Right hindlimb (tissue), 1 donor: ENCODE measurements at regions not wholly inside any gene's neighbourhood (a gene's known extent, or its start where the extent isn't known, plus 50 kb on each side); places are given as distances from the start of the nearest gene placed in this dataset.

ENCODE experiments used
- DNase-seq: peaks from one replicate; pipeline ENCODE4 v3.0.0-alpha.2; 2018

GRCh38 chr7:22909917-22910316 lies 87.3 kb upstream of the TOMM7 start:
- DNase-seq = no peak

GRCh38 chr7:22907805-22908204 lies 85.2 kb upstream of the TOMM7 start:
- no peak for DNase-seq

- DNase-seq = no peak
Observed at GRCh38 chr7:22900784-22901183, 78.1 kb upstream of the TOMM7 start.

GRCh38 chr7:22900101-22900500 lies 77.5 kb upstream of the TOMM7 start:
- no peak for DNase-seq

GRCh38 chr7:22896917-22897316 lies 74.3 kb upstream of the TOMM7 start:
- no peak for DNase-seq

- no peak for DNase-seq
Observed at GRCh38 chr7:22895828-22896165, 73.1 kb upstream of the TOMM7 start.

- no peak for DNase-seq
Observed at GRCh38 chr7:22895140-22895827, 72.6 kb upstream of the TOMM7 start.

GRCh38 chr7:22894546-22894945 lies 71.9 kb upstream of the TOMM7 start:
- DNase-seq = no peak

- no peak for DNase-seq
Observed at GRCh38 chr7:22890773-22891172, 68.1 kb upstream of the TOMM7 start.

- no peak for DNase-seq
Observed at GRCh38 chr7:22885797-22886261, 63.2 kb upstream of the TOMM7 start.

GRCh38 chr7:22884911-22885788 lies 62.5 kb upstream of the TOMM7 start:
- no peak for DNase-seq

GRCh38 chr7:22882106-22882505 lies 59.5 kb upstream of the TOMM7 start:
- no peak for DNase-seq

GRCh38 chr7:22879709-22880306 lies 57.2 kb upstream of the TOMM7 start:
- DNase-seq = no peak

GRCh38 chr7:22879280-22879679 lies 56.6 kb upstream of the TOMM7 start:
- no peak for DNase-seq

GRCh38 chr7:22876986-22877729 lies 54.5 kb upstream of the TOMM7 start:
- no peak for DNase-seq

- DNase-seq = no peak
Observed at GRCh38 chr7:22875470-22875869, 52.8 kb upstream of the TOMM7 start.

- DNase-seq = no peak
Observed at GRCh38 chr7:22874904-22875303, 52.3 kb upstream of the TOMM7 start.
